Neuronal stem cell (in vitro differentiated cells): ENCODE measurements at regions not wholly inside any gene's neighbourhood (a gene's known extent, or its start where the extent isn't known, plus 50 kb on each side); places are given as distances from the start of the nearest gene placed in this dataset.

Experiments
- DNase-seq: peaks from one replicate; pipeline ENCODE4 v3.0.0-alpha.2; 2013; ENCODE audit warnings: low spot score
- H2AFZ ChIP-seq: one replicate; pipeline ENCODE4 v1.6.1; 2013; ENCODE audit warnings: mild to moderate bottlenecking, low read length, inconsistent platforms
- H2AK5ac ChIP-seq: 2 replicates; pipeline ENCODE4 v1.6.1; 2013; ENCODE audit warnings: low read depth, mild to moderate bottlenecking, inconsistent platforms, low read length, moderate library complexity, mixed read lengths
- H2BK120ac ChIP-seq: 2 replicates; pipeline ENCODE4 v1.6.1; 2013; ENCODE audit warnings: low read depth, mild to moderate bottlenecking, inconsistent platforms, low read length, moderate library complexity, mixed read lengths
- H2BK12ac ChIP-seq: one replicate; pipeline ENCODE4 v1.6.1; 2013; ENCODE audit warnings: low read length, inconsistent platforms
- H2BK15ac ChIP-seq: 2 replicates; pipeline ENCODE4 v1.6.1; 2013; ENCODE audit warnings: mild to moderate bottlenecking, low read length, inconsistent platforms, mixed read lengths
- H2BK5ac ChIP-seq: one replicate; pipeline ENCODE4 v1.6.1; 2013; ENCODE audit warnings: inconsistent platforms, mild to moderate bottlenecking, low read length, moderate library complexity
- H3K14ac ChIP-seq: one replicate; pipeline ENCODE4 v1.6.1; 2013; ENCODE audit warnings: low read length, inconsistent platforms
- H3K18ac ChIP-seq: 2 replicates; pipeline ENCODE4 v1.6.1; 2013; ENCODE audit warnings: low read length, inconsistent platforms
- H3K23ac ChIP-seq: 2 replicates; pipeline ENCODE4 v1.6.1; 2013; ENCODE audit warnings: low read depth, mild to moderate bottlenecking, mixed read lengths, low read length, inconsistent platforms; ENCODE audit not compliant: poor library complexity
- H3K27ac ChIP-seq: replicated peaks from 3 replicates; pipeline ENCODE4 v1.5.1; 2013; ENCODE audit warnings: low read length, inconsistent platforms
- H3K27me3 ChIP-seq, 3 experiments: 2 replicates each; pipeline ENCODE4 v1.6.1; 2013; ENCODE audit warnings: low read length in 3 of 3, mild to moderate bottlenecking in 2 of 3, inconsistent platforms in 1 of 3, low read depth in 1 of 3, mixed read lengths in 1 of 3, moderate library complexity in 1 of 3; ENCODE audit not compliant: control insufficient read depth in 3 of 3, insufficient read depth in 3 of 3
- H3K36me3 ChIP-seq, 2 donors: replicated peaks in 1 of 2; 2 replicates each; pipeline ENCODE4 v1.6.1; 2013; ENCODE audit warnings: low read length in 2 of 2; ENCODE audit not compliant: control insufficient read depth in 2 of 2, insufficient read depth in 2 of 2
- H3K4ac ChIP-seq: 2 replicates; pipeline ENCODE4 v1.6.1; 2013; ENCODE audit warnings: inconsistent platforms, mild to moderate bottlenecking, low read length, moderate library complexity
- H3K4me1 ChIP-seq, 2 donors: 1 replicate in 1 of 2; 2 replicates in 1 of 2; pipeline ENCODE4 v1.6.1; 2013; ENCODE audit warnings: low read length in 2 of 2, low read depth in 1 of 2; ENCODE audit not compliant: control insufficient read depth in 2 of 2, insufficient read depth in 1 of 2
- H3K4me2 ChIP-seq: one replicate; pipeline ENCODE4 v1.6.1; 2013; ENCODE audit warnings: mild to moderate bottlenecking, low read length, inconsistent platforms; ENCODE audit not compliant: insufficient read depth, poor library complexity, severe bottlenecking
- H3K4me3 ChIP-seq, 2 donors: 2 replicates each; pipeline ENCODE4 v1.5.1; 2013; ENCODE audit warnings: low read length in 2 of 2, mild to moderate bottlenecking in 2 of 2, inconsistent platforms in 1 of 2, moderate library complexity in 1 of 2
- H3K79me1 ChIP-seq: one replicate; pipeline ENCODE4 v1.6.1; 2013; ENCODE audit warnings: low read depth, mild to moderate bottlenecking, inconsistent platforms, low read length, moderate library complexity
- H3K9ac ChIP-seq: one replicate; pipeline ENCODE4 v1.6.1; 2013; ENCODE audit warnings: mild to moderate bottlenecking, low read depth, low read length, inconsistent platforms; ENCODE audit not compliant: poor library complexity
- H3K9me3 ChIP-seq, 2 donors: replicated peaks in 1 of 2; 2 replicates each; pipeline versions ENCODE3 to v1.6.1; 2013; ENCODE audit warnings: low read length in 2 of 2, mild to moderate bottlenecking in 2 of 2, inconsistent platforms in 1 of 2, low read depth in 1 of 2, mixed read lengths in 1 of 2, moderate library complexity in 1 of 2; ENCODE audit not compliant: control insufficient read depth in 2 of 2, insufficient read depth in 1 of 2
- H4K8ac ChIP-seq: one replicate; pipeline ENCODE4 v1.6.1; 2013; ENCODE audit warnings: low read depth, mild to moderate bottlenecking, inconsistent platforms, low read length, moderate library complexity
- H4K91ac ChIP-seq: one replicate; pipeline ENCODE4 v1.6.1; 2013; ENCODE audit warnings: low read length, low read depth, mild to moderate bottlenecking, inconsistent platforms; ENCODE audit not compliant: poor library complexity
- WGBS, 2 donors: extraction: QIAGEN DNeasy Blood & Tissue Kit; methylation state at CpG; one replicate each; pipeline ENCODE4 v1.1.7; 2013; ENCODE audit warnings: missing lambda C conversion rate in 2 of 2, mixed read lengths in 1 of 2; ENCODE audit not compliant: insufficient read length in 2 of 2, insufficient replicate concordance in 1 of 2; ENCODE audit errors: extremely low coverage in 2 of 2; 5-methylcytosine and 5-hydroxymethylcytosine counted together

- H2BK15ac ChIP-seq: no peak overlapping the region
- no peak overlapping the region for H3K27ac ChIP-seq
- H3K27me3 ChIP-seq: peaks cover 0 to 4% (median 0%) of the 10 kb centered on the region in 3 experiments
- H2BK5ac ChIP-seq: no peak overlapping the region
- no peak overlapping the region for H2BK120ac ChIP-seq
- H2BK12ac ChIP-seq: no peak overlapping the region
- no peak overlapping the region for H3K4me2 ChIP-seq
- H4K8ac ChIP-seq: no peak overlapping the region
- DNase-seq: no peak
- H3K18ac ChIP-seq: no peak overlapping the region
- H2AFZ ChIP-seq: no peak overlapping the region
- no peak overlapping the region for H3K9ac ChIP-seq
- H3K4ac ChIP-seq: no peak overlapping the region
- no peak overlapping the region for H3K14ac ChIP-seq
- no peak overlapping the region for H2AK5ac ChIP-seq
- WGBS, 2 donors: no CpG with 5 or more reads among the region's 3 CpGs
- no peaks in the 10 kb centered on the region for H3K36me3 ChIP-seq
- no peaks in the 10 kb centered on the region for H3K4me1 ChIP-seq
- H3K9me3 ChIP-seq: no peaks in the 10 kb centered on the region
- H3K79me1 ChIP-seq: no peaks in the 10 kb centered on the region
- H3K23ac ChIP-seq: no peak overlapping the region
- H3K4me3 ChIP-seq: no peak overlapping the region
- H4K91ac ChIP-seq: no peak overlapping the region
These were observed 66.1 kb upstream of the NLK start for GRCh38 chr17:27976331-27976730.

GRCh38 chr17:27977751-27978688, 64.5 kb upstream of the NLK start:
- no peak overlapping the region for H2BK5ac ChIP-seq
- H3K4me3 ChIP-seq: no peak overlapping the region
- no peak overlapping the region for H3K27ac ChIP-seq
- H3K9me3 ChIP-seq: no peaks in the 10 kb centered on the region
- no peak overlapping the region for H4K8ac ChIP-seq
- no peak overlapping the region for H3K18ac ChIP-seq
- peaks cover 0 to 6% (median 0%) of the 10 kb centered on the region in 3 experiments for H3K27me3 ChIP-seq
- WGBS, 2 donors: no CpG with 5 or more reads among the region's 5 CpGs
- H2BK12ac ChIP-seq: no peak overlapping the region
- no peak for DNase-seq
- H3K79me1 ChIP-seq: no peaks in the 10 kb centered on the region
- no peak overlapping the region for H3K14ac ChIP-seq
- H2BK120ac ChIP-seq: no peak overlapping the region
- no peak overlapping the region for H3K23ac ChIP-seq
- H2AK5ac ChIP-seq: no peak overlapping the region
- no peaks in the 10 kb centered on the region for H3K4me1 ChIP-seq
- no peak overlapping the region for H2AFZ ChIP-seq
- no peak overlapping the region for H3K9ac ChIP-seq
- no peaks in the 10 kb centered on the region for H3K36me3 ChIP-seq
- H3K4me2 ChIP-seq: no peak overlapping the region
- H3K4ac ChIP-seq: no peak overlapping the region
- no peak overlapping the region for H2BK15ac ChIP-seq
- no peak overlapping the region for H4K91ac ChIP-seq

- Histone ChIP-seq H3K14ac (no peak overlapping the region), H3K79me1 (no peaks in the 10 kb centered on the region), H2AK5ac (no peak overlapping the region), H3K4me1 (no peaks in the 10 kb centered on the region), H2BK5ac (no peak overlapping the region), H3K4me3 (no peak overlapping the region), H3K27ac (no peak overlapping the region), H3K9me3 (no peaks in the 10 kb centered on the region), H3K4me2 (no peak overlapping the region), H2BK120ac (no peak overlapping the region), H3K4ac (no peak overlapping the region), H2BK15ac (no peak overlapping the region), H3K36me3 (no peaks in the 10 kb centered on the region), H2AFZ (no peak overlapping the region), H3K18ac (no peak overlapping the region), H3K23ac (no peak overlapping the region), H3K27me3 (peaks cover 0 to 11% (median 0%) of the 10 kb centered on the region in 3 experiments), H2BK12ac (no peak overlapping the region), H3K9ac (no peak overlapping the region), H4K91ac (no peak overlapping the region), H4K8ac (no peak overlapping the region)
- no peak for DNase-seq
- no CpG with 5 or more reads among the region's 5 CpGs for WGBS, 2 donors
These were observed 63.7 kb upstream of the NLK start for GRCh38 chr17:27978689-27979175.

- H4K91ac ChIP-seq: no peak overlapping the region
- H3K18ac ChIP-seq: no peak overlapping the region
- WGBS, 2 donors: no CpG with 5 or more reads among the region's 3 CpGs
These were observed 62.4 kb upstream of the NLK start for GRCh38 chr17:27980043-27980442.

More at GRCh38 chr17:27980043-27980442, 62.4 kb upstream of the NLK start:
- H3K9me3 ChIP-seq: no peaks in the 10 kb centered on the region
- H3K4me2 ChIP-seq: no peak overlapping the region
- no peaks in the 10 kb centered on the region for H3K4me1 ChIP-seq
- no peaks in the 10 kb centered on the region for H3K79me1 ChIP-seq
- H3K27ac ChIP-seq: no peak overlapping the region
- DNase-seq: no peak
- H3K14ac ChIP-seq: no peak overlapping the region
- no peak overlapping the region for H2BK5ac ChIP-seq
- no peak overlapping the region for H2BK12ac ChIP-seq
- no peak overlapping the region for H2BK15ac ChIP-seq
- no peaks in the 10 kb centered on the region for H3K36me3 ChIP-seq
- no peak overlapping the region for H2BK120ac ChIP-seq
- peaks cover 0 to 21% (median 0%) of the 10 kb centered on the region in 3 experiments for H3K27me3 ChIP-seq
- no peak overlapping the region for H3K23ac ChIP-seq
- H3K4ac ChIP-seq: no peak overlapping the region
- H3K9ac ChIP-seq: no peak overlapping the region
- no peak overlapping the region for H2AFZ ChIP-seq
- no peak overlapping the region for H4K8ac ChIP-seq
- H3K4me3 ChIP-seq: no peak overlapping the region
- H2AK5ac ChIP-seq: no peak overlapping the region
